Activated CD8-positive, alpha-beta T cell treated with anti-CD3 and anti-CD28 coated beads for 36 hours (primary cell): ENCODE measurements at regions not wholly inside any gene's neighbourhood (a gene's known extent, or its start where the extent isn't known, plus 50 kb on each side); places are given as distances from the start of the nearest gene placed in this dataset.

Experiments
- ATAC-seq: fragments of 200-7000 bp; cut with Tn5 transposase; one replicate; pipeline ENCODE4 v1.10.0; 2021; ENCODE audit warnings: mild to moderate bottlenecking, moderate library complexity
- CTCF ChIA-PET: fragments of 350-600 bp; sonication (Branson Sonifier 250); formaldehyde crosslinking; loops from one replicate; lab custom pipeline; 2021; ENCODE audit warnings: antibody characterized with exemption; lab: Charles Lee
- POLR2A ChIA-PET: fragments of 350-600 bp; sonication (Branson Sonifier 250); formaldehyde crosslinking; loops from one replicate; lab custom pipeline; 2021; ENCODE audit warnings: antibody characterized with exemption; lab: Charles Lee
- DNase-seq: peaks from one replicate; pipeline ENCODE4 v3.0.0-alpha.2; 2020
- H3K27ac Mint-ChIP-seq: one replicate; pipeline ENCODE4 v1.8.0; 2021; ENCODE audit warnings: mild to moderate bottlenecking, mixed read lengths
- H3K27me3 Mint-ChIP-seq: one replicate; pipeline ENCODE4 v1.8.0; 2021; ENCODE audit warnings: mixed read lengths
- H3K36me3 Mint-ChIP-seq: one replicate; pipeline ENCODE4 v1.8.0; 2021; ENCODE audit warnings: low read depth, mixed read lengths
- H3K4me1 Mint-ChIP-seq: one replicate; pipeline ENCODE4 v1.8.0; 2021; ENCODE audit warnings: low read depth, mixed read lengths
- H3K4me3 Mint-ChIP-seq: one replicate; pipeline ENCODE4 v1.8.0; 2021; ENCODE audit warnings: mild to moderate bottlenecking, moderate library complexity, mixed read lengths
- H3K9me3 Mint-ChIP-seq: one replicate; pipeline ENCODE4 v1.8.0; 2021; ENCODE audit warnings: mixed read lengths
- CTCF ChIP-seq: fragments of 200-600 bp; IDR thresholded peaks from one replicate; pipeline ENCODE4 v1.8.0; 2022; ENCODE audit warnings: antibody characterized with exemption, mild to moderate bottlenecking
- intact Hi-C: fragments of 100-400 bp; cut with micrococcal nuclease; formaldehyde crosslinking; loops from one replicate; pipeline ENCODE4 v1.10.0; 2022

GRCh38 chr22:48851933-48852549 lies 975.6 kb downstream of the BRD1 start:
- ChIA-PET CTCF (no interaction called here), POLR2A (no interaction called here)
- no peak overlapping the region for H3K27ac Mint-ChIP-seq
- no peaks in the 10 kb centered on the region for H3K4me1 Mint-ChIP-seq
- no peaks in the 10 kb centered on the region for H3K9me3 Mint-ChIP-seq
- no peak for ATAC-seq
- intact Hi-C loops: no loop called here
- no peak for TF ChIP-seq CTCF
- no peaks in the 10 kb centered on the region for H3K36me3 Mint-ChIP-seq
- no peak overlapping the region for H3K4me3 Mint-ChIP-seq
- H3K27me3 Mint-ChIP-seq: peaks cover 1% of the 10 kb centered on the region
- no peak for DNase-seq

- Mint-ChIP-seq H3K4me1 (no peaks in the 10 kb centered on the region), H3K4me3 (no peak overlapping the region), H3K27me3 (peaks cover 6% of the 10 kb centered on the region), H3K27ac (no peak overlapping the region), H3K36me3 (no peaks in the 10 kb centered on the region), H3K9me3 (no peaks in the 10 kb centered on the region)
- no peak for TF ChIP-seq CTCF
- CTCF ChIA-PET: no interaction called here
- DNase-seq (no peak), ATAC-seq (no peak)
- POLR2A ChIA-PET: no interaction called here
- intact Hi-C loops: no loop called here
Measured at GRCh38 chr22:48850658-48851287, 976.9 kb downstream of the BRD1 start.

GRCh38 chr22:48849963-48850657 lies 977.6 kb downstream of the BRD1 start:
- Mint-ChIP-seq H3K27ac (no peak overlapping the region), H3K36me3 (no peaks in the 10 kb centered on the region), H3K4me1 (no peaks in the 10 kb centered on the region), H3K9me3 (no peaks in the 10 kb centered on the region), H3K4me3 (no peak overlapping the region), H3K27me3 (peaks cover 6% of the 10 kb centered on the region)
- CTCF ChIA-PET: no interaction called here
- TF ChIP-seq CTCF: no peak
- intact Hi-C loops: no loop called here
- ATAC-seq (no peak), DNase-seq (no peak)
- POLR2A ChIA-PET: no interaction called here

GRCh38 chr22:48849219-48849912 lies 978.3 kb downstream of the BRD1 start:
- Mint-ChIP-seq H3K4me3 (no peak overlapping the region), H3K9me3 (no peaks in the 10 kb centered on the region), H3K27me3 (peaks cover 9% of the 10 kb centered on the region), H3K27ac (no peak overlapping the region), H3K4me1 (no peaks in the 10 kb centered on the region), H3K36me3 (no peaks in the 10 kb centered on the region)
- POLR2A ChIA-PET: no interaction called here
- CTCF ChIA-PET: no interaction called here
- no peak for DNase-seq
- ATAC-seq: no peak
- TF ChIP-seq CTCF: no peak
- intact Hi-C loops: no loop called here

GRCh38 chr22:48846200-48846599 lies 981.5 kb downstream of the BRD1 start:
- no peak overlapping the region for H3K27ac Mint-ChIP-seq
- CTCF ChIA-PET: no interaction called here
- POLR2A ChIA-PET: no interaction called here
- DNase-seq (no peak), ATAC-seq (no peak)
- no peak overlapping the region for H3K4me3 Mint-ChIP-seq
- no peaks in the 10 kb centered on the region for H3K9me3 Mint-ChIP-seq
- no peak for TF ChIP-seq CTCF
- no peaks in the 10 kb centered on the region for H3K36me3 Mint-ChIP-seq
- no peaks in the 10 kb centered on the region for H3K4me1 Mint-ChIP-seq
- H3K27me3 Mint-ChIP-seq: peaks cover 12% of the 10 kb centered on the region
- intact Hi-C loops: no loop called here
